GM12878 (cell line): ENCODE measurements at regions not wholly inside any gene's neighbourhood (a gene's known extent, or its start where the extent isn't known, plus 50 kb on each side); places are given as distances from the start of the nearest gene placed in this dataset.

Experiments
- BCL3 ChIP-seq: IDR thresholded peaks from 2 replicates; pipeline ENCODE4 v1.6.1; 2011; ENCODE audit warnings: borderline replicate concordance, low read depth, mild to moderate bottlenecking, moderate library complexity, low read length; ENCODE audit not compliant: insufficient read depth, poor library complexity, severe bottlenecking
- CEBPZ ChIP-seq: fragments of 150-350 bp; IDR thresholded peaks from 2 replicates; pipeline ENCODE4 v1.6.1; 2016; ENCODE audit warnings: low read depth, low read length
- JUNB ChIP-seq: IDR thresholded peaks from 2 replicates; pipeline ENCODE4 v1.6.1; 2016; ENCODE audit warnings: antibody characterized with exemption, mild to moderate bottlenecking
- POLR2AphosphoS5 ChIP-seq: IDR thresholded peaks from 2 replicates; pipeline ENCODE4 v1.6.1; 2011; ENCODE audit warnings: mild to moderate bottlenecking, low read length, inconsistent platforms
- RAD21 ChIP-seq: IDR thresholded peaks from 2 replicates; pipeline ENCODE4 v1.6.1; 2011; ENCODE audit warnings: mild to moderate bottlenecking, low read depth, low read length, moderate library complexity; ENCODE audit not compliant: insufficient read depth
- RELB ChIP-seq: fragments of 450-650 bp; IDR thresholded peaks from 2 replicates; pipeline ENCODE4 v1.6.1; 2017; ENCODE audit warnings: low read depth, mild to moderate bottlenecking, moderate library complexity
- ZBED1 ChIP-seq: IDR thresholded peaks from 2 replicates; pipeline ENCODE4 v1.6.1; 2016; ENCODE audit warnings: borderline replicate concordance
- ZNF207 ChIP-seq: fragments of 450-650 bp; IDR thresholded peaks from 2 replicates; pipeline ENCODE4 v1.6.1; 2014; ENCODE audit warnings: antibody characterized with exemption, mild to moderate bottlenecking, borderline replicate concordance

GRCh38 chr21:27156666-27157065 is 189.8 kb upstream of the ADAMTS5 start (continued):
- TF ChIP-seq BCL3 (no peak), ZBED1 (no peak), JUNB (no peak), RELB (no peak), ZNF207 (no peak), POLR2AphosphoS5 (no peak), CEBPZ (no peak), RAD21 (no peak)
